IPS DF 4.7 (cell line): ENCODE measurements at regions not wholly inside any gene's neighbourhood (a gene's known extent, or its start where the extent isn't known, plus 50 kb on each side); places are given as distances from the start of the nearest gene placed in this dataset.
A peak's percentile ranks its signal among the peaks of the same experiment; 100 is the strongest.

Experiments
- DNase-seq: peaks from one replicate; pipeline ENCODE4 v3.0.0-alpha.2; 2013; ENCODE audit warnings: low spot score; ENCODE audit errors: extremely low read depth

GRCh38 chr20:23254505-23254904 lies 96.1 kb upstream of the NXT1 start:
- no peak for DNase-seq

- DNase-seq = no peak
Measured at GRCh38 chr20:23254034-23254433, 96.6 kb upstream of the NXT1 start.

DNA sequence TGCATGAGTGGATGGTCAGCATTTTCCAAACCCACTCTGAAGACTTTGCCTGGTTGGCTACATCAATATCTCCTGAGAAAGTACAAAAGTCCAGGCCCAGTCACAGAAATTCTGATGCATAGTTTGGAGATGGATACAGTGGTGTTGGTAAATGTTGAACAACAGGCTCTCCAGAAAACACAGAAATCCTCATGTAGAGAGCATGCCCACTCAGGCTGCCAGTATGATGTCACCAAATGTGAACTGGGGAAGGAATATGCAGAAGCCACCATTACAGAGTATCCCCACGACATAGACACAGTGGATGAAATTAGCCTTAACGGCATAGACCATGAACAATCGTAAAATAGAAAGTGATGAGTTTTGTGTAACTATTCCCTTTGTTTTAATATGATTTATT lies 97.1 kb upstream of the NXT1 start:
- DNase-seq = no peak

GRCh38 chr20:23251779-23252178 lies 98.8 kb upstream of the NXT1 start:
- DNase-seq = no peak

DNA sequence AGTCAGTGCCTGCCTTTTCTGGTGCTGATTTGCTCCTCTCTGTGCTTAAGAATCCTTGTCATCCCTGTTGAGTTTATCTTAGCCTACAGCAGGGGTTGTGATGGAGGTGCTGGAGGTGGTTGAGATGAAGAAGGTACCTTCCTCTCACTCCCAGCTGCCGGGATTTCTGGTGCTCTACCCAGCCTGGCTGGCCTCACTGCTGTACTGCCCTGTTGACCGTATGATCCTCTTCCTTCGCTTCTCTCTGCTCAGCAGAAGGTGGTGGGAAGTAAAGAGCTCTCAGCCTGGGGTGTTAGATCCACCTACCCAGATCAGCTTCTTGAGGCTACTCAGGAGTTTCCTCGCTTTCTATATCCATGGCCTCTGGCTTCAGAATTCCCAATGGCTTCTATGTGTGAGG lies 101.0 kb upstream of the NXT1 start:
- no peak for DNase-seq

- no peak for DNase-seq
Measured at GRCh38 chr20:23248461-23248882, 102.1 kb upstream of the NXT1 start.

DNA sequence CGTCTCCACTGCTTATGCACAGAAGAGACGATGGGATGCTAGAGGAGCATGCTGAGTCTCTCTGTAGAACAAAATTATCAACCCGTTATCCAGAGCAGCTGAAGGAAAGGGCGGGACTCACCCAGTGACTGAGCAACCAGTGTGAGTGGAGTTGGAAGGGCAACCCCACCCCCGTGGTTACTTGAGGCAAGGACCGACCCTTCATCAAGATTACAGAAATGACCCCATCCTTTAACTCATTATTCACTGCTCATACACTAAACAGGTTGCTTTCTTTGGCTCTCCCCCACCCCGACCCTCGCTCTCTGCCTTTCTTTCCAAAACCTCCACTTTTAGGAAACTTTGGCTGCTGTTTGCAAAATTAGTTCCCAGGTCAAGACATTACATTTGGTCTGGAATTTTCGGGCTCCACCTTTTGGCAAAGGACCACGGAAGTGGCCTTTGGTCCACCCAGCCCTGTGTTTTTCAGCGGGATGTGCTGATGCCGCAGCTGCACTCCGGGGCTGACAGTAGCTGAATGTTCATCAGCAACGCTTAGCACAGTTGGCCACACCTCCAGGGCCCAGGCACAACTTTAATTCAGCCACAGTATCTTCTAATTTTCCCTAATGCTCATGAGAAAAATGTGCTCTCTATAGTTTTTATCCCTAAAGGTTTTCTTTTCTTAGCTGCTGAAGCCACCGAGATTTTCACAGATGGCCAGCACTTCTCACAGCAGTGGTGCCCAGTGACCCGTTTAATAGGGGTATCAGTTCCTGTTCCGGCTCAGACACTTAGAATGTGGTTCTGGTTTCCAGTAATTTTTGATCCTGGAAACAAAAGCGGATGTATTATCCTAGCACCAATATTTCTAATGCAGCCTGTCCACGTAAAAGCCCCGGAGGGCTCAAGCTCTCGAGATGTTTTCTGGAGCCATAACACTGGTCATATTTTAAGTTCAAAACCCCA lies 103.6 kb upstream of the NXT1 start:
- no peak for DNase-seq

DNA sequence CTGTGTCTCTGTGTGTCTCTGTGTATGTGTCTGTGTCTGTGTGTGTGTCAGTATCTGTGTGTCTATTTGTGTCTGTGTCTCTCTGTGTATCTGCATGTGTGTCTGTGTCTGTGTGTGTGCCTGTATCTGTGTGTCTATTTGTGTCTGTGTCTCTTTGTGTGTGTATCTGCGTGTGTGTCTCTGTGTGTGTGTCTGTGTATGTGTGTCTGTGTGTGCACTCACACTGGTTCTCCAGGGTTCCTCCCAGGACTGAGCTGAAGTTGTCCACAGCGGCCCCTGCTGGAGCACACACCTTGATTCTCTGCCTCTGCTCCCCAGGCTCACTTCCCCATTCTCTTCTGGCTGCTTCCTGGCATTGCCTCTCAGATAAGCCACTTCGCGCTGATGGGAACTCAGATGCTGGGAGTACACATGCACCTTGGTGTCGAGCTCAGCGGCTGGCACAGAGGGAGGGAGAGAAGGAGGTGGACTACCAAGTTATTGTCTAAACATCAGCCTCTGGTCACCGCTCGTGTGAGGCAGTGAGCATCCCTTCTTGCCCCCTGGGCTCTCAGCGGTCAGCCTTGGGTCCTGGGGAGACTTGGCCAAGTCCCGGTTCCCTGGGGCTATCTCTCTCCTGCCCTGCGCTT lies 104.9 kb upstream of the NXT1 start:
- peak; percentile 19 for DNase-seq

- DNase-seq = no peak
Measured at GRCh38 chr20:23244916-23245552, 105.6 kb upstream of the NXT1 start.

- DNase-seq = no peak
Measured at GRCh38 chr20:23244156-23244915, 106.3 kb upstream of the NXT1 start.

DNA sequence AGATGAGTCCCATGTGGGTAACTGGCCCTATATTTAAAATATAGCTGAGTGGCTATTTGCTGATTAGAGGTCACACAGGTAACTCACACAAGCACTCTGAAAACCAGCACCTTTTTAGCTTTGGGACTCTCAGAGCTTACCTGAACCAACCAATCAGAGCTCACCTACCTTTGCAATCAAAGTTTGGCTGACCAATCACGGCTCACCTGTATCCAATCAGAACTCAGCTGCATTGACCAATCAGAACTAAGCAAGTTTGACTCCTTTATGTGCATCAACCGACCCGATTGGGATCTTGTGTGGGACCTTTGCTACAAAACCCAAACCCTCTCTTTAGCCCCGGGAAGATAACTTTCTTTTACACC lies 106.8 kb upstream of the NXT1 start:
- DNase-seq = no peak

DNA sequence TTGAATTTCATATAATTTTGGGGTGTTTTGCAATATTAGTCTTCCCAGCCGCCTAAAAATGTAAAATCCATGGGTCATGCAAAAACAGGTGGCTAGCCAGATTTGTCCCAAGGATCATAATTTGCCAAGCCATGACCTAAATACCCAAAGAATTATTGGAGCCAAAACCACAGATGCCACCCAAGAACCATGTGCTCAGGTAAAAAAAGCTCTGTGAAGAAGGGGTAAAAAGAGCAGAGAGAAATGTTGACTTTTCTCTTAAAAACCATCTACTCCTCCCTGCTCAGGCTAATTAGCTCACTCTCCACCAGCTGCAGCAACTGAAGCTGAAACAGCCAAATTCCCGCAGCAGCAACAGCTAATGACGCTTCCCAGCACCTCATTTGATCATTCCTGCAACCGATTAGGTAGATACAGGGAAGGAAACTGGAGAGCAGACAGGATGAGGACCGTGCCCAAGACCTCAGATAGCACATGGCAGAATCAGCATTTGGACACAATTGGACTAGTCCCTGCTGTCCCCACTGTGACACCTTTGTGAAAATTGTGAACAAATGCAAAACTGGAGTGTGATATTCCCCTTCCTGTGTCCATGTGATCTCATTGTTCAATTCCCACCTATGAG lies 107.9 kb upstream of the NXT1 start:
- no peak for DNase-seq

GRCh38 chr20:23242104-23242503 lies 108.5 kb upstream of the NXT1 start:
- no peak for DNase-seq

GRCh38 chr20:23241416-23241815 lies 109.2 kb upstream of the NXT1 start:
- DNase-seq = no peak

DNA sequence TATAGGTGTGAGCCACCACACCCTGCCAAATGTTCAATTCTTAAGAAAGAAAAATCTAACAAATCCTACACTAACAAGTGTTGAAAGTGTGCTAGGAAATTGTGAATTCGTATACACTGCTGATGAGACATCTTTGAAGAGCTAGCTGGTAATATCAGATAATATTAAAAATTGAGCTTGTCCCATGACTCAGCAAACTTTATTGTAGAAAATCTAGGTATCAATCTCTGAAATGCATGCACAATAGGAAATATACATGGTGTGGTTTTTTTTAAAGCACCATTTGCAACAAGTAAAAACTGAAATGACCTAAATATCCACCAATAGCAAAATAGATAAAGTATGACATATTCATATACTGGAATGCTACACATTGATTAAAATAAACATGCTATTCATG lies 110.1 kb upstream of the NXT1 start:
- DNase-seq = no peak

GRCh38 chr20:23237201-23237600 lies 113.4 kb upstream of the NXT1 start:
- no peak for DNase-seq

- DNase-seq = peak; percentile 53
Measured at GRCh38 chr20:23235173-23236027, 115.2 kb upstream of the NXT1 start.

DNA sequence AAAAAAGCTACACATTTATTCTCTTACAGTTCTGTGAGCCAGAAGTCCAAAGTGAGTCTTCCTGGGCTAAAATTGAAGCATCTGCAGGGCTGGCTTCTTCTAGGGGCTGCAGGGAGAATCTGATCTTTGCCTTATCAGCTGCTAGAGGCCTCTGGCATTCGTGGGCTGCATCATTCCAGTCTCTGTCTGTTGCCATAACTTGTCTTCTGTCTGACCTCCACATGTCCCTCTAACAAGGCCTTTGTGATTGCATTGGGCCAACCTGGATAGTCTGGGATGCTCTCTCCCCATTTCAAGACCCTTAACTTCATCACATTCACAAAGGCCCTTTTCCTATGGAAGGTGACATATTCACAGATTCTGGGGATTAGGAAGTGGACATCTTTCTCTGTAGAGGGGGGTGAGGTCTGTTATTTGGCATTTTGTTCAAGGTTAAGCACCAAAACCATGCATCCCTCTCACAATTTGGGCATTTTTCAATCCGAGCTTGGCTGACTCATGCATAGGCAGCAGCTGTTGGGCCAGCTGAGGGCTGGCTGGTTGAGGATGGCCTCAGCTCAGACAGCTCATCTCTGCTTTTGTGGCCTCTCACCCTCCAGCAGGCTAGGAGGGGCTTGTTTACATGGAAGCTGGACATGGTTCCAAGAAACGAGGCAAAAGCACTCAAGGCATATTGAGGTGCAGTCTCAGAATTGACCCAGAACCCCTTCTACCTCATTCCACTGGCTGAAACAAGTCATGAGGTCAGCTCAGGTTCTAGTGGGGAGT lies 116.1 kb upstream of the NXT1 start:
- no peak for DNase-seq

DNA sequence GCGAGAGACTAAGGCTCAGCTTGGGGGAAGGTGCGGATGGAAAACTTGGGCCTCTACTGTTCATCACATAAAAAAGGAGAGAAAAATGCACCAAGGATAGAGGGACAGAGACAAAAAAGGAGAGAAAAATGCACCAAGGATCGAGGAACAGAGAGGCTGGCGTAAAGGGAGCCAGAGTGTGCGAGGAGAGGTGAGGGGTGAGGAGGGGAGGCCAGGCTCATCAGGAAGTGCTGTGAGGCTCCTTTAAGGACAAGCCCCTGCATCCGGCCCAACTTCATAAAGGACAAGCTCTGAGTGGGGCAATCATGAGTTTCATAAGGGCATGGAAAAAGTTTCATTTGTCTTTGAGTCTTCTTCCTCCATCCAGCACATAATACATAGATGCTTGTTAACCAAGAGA lies 117.2 kb upstream of the NXT1 start:
- no peak for DNase-seq
